GM19238 (cell line): ENCODE measurements at regions not wholly inside any gene's neighbourhood (a gene's known extent, or its start where the extent isn't known, plus 50 kb on each side); places are given as distances from the start of the nearest gene placed in this dataset.

Source experiments
- DNase-seq: peaks from one replicate; pipeline ENCODE4 v3.0.0; 2011; ENCODE audit warnings: low spot score; ENCODE audit not compliant: insufficient read length

- DNase-seq = no peak
Observed at GRCh38 chr3:31448882-31449243, 83.9 kb upstream of the STT3B start.

GRCh38 chr3:31449318-31449717 is 83.4 kb upstream of the STT3B start:
- DNase-seq = no peak

GRCh38 chr3:31450345-31450744 is 82.4 kb upstream of the STT3B start:
- no peak for DNase-seq

GRCh38 chr3:31452495-31453106 is 80.1 kb upstream of the STT3B start:
- no peak for DNase-seq

GRCh38 chr3:31453430-31453829 is 79.3 kb upstream of the STT3B start:
- no peak for DNase-seq

- DNase-seq = no peak
Observed at GRCh38 chr3:31455524-31455923, 77.2 kb upstream of the STT3B start.

GRCh38 chr3:31456373-31456772 is 76.4 kb upstream of the STT3B start:
- no peak for DNase-seq

- no peak for DNase-seq
Observed at GRCh38 chr3:31461426-31461825, 71.3 kb upstream of the STT3B start.

GRCh38 chr3:31462050-31462569 is 70.6 kb upstream of the STT3B start:
- peak; percentile 20 for DNase-seq

GRCh38 chr3:31465999-31466398 is 66.7 kb upstream of the STT3B start:
- no peak for DNase-seq

- no peak for DNase-seq
Observed at GRCh38 chr3:31466866-31467265, 65.9 kb upstream of the STT3B start.

- DNase-seq = no peak
Observed at GRCh38 chr3:31468433-31468832, 64.3 kb upstream of the STT3B start.

- no peak for DNase-seq
Observed at GRCh38 chr3:31469385-31469784, 63.3 kb upstream of the STT3B start.

GRCh38 chr3:31472479-31473390 is 60.0 kb upstream of the STT3B start:
- DNase-seq = no peak

- DNase-seq = no peak
Observed at GRCh38 chr3:31476209-31476608, 56.5 kb upstream of the STT3B start.

- DNase-seq = no peak
Observed at GRCh38 chr3:31479431-31479830, 53.3 kb upstream of the STT3B start.

GRCh38 chr3:31481697-31482096 is 51.0 kb upstream of the STT3B start:
- DNase-seq = no peak

- no peak for DNase-seq
Observed at GRCh38 chr3:31482493-31483200, 50.1 kb upstream of the STT3B start.
